Stimulated activated CD4-positive, alpha-beta T cell treated with anti-CD3 and anti-CD28 coated beads, Interleukin-12 subunit alpha, Interleukin-12 subunit beta, amount 100 ng/mL, for 24 hours (primary cell): ENCODE measurements at regions not wholly inside any gene's neighbourhood (a gene's known extent, or its start where the extent isn't known, plus 50 kb on each side); places are given as distances from the start of the nearest gene placed in this dataset.

Experiments used
- DNase-seq, 2 experiments: peaks; one replicate each; pipeline ENCODE4 v3.0.0-alpha.2; 2020; ENCODE audit warnings: low read depth in 2 of 2

- DNase-seq: no peak
These were observed 159.1 kb upstream of the MAP1B start for GRCh38 chr5:71948206-71948605.

- DNase-seq: no peak
These were observed 157.5 kb upstream of the MAP1B start for GRCh38 chr5:71949772-71950171.

GRCh38 chr5:71953866-71954265 is 153.4 kb upstream of the MAP1B start:
- DNase-seq: no peak

GRCh38 chr5:71954329-71954728 is 152.9 kb upstream of the MAP1B start:
- no peak for DNase-seq

GRCh38 chr5:71955723-71956122 is 151.6 kb upstream of the MAP1B start:
- DNase-seq: no peak

GRCh38 chr5:71957292-71957898 is 149.9 kb upstream of the MAP1B start:
- DNase-seq: no peak

GRCh38 chr5:71960195-71960594 is 147.1 kb upstream of the MAP1B start:
- DNase-seq: no peak

- no peak for DNase-seq
These were observed 145.5 kb upstream of the MAP1B start for GRCh38 chr5:71961786-71962185.

- no peak for DNase-seq
These were observed 137.8 kb upstream of the MAP1B start for GRCh38 chr5:71969460-71969859.

- DNase-seq: no peak
These were observed 135.4 kb upstream of the MAP1B start for GRCh38 chr5:71971862-71972261.

- no peak for DNase-seq
These were observed 134.3 kb upstream of the MAP1B start for GRCh38 chr5:71972777-71973473.

- DNase-seq: no peak
These were observed 133.7 kb upstream of the MAP1B start for GRCh38 chr5:71973563-71973962.

- DNase-seq: no peak
These were observed 133.1 kb upstream of the MAP1B start for GRCh38 chr5:71974165-71974564.

- DNase-seq: no peak
These were observed 132.7 kb upstream of the MAP1B start for GRCh38 chr5:71974622-71975021.

- DNase-seq: no peak
These were observed 130.8 kb upstream of the MAP1B start for GRCh38 chr5:71976449-71976848.

GRCh38 chr5:71977311-71977710 is 130.0 kb upstream of the MAP1B start:
- DNase-seq: no peak

GRCh38 chr5:71978216-71978615 is 129.1 kb upstream of the MAP1B start:
- no peak for DNase-seq

GRCh38 chr5:71982717-71983395 is 124.4 kb upstream of the MAP1B start:
- no peak for DNase-seq

GRCh38 chr5:71986101-71986500 is 121.2 kb upstream of the MAP1B start:
- DNase-seq: no peak

- DNase-seq: no peak
These were observed 118.5 kb upstream of the MAP1B start for GRCh38 chr5:71988808-71989207.

- no peak for DNase-seq
These were observed 113.7 kb upstream of the MAP1B start for GRCh38 chr5:71993600-71993999.

GRCh38 chr5:71996789-71997188 is 110.5 kb upstream of the MAP1B start:
- no peak for DNase-seq

GRCh38 chr5:71998746-71999145 is 108.5 kb upstream of the MAP1B start:
- no peak for DNase-seq
